ENCODE measurements at regions not wholly inside any gene's neighbourhood (a gene's known extent, or its start where the extent isn't known, plus 50 kb on each side); places are given as distances from the start of the nearest gene placed in this dataset.

DNA sequence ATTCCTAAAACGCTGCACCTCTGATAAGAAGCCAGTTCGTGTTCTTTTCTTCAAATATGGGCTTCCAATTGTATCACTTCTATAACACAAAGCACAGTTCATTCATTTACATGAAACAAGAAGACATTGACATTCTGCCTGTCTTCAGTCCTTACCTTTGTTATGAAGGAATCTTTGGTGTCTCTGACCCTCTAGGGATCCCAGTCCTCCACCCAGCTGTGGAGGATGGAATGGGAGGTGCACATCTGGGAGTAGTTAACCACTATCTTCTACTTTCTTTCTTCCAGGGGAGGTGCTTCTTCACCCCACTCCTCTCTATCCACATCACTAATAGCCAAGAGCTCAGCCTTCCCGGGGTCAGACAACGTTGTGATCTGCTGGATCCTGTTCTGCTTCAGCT lies 233.4 kb downstream of the CDC5L start:
- TF ChIP-seq, protein P1, sequence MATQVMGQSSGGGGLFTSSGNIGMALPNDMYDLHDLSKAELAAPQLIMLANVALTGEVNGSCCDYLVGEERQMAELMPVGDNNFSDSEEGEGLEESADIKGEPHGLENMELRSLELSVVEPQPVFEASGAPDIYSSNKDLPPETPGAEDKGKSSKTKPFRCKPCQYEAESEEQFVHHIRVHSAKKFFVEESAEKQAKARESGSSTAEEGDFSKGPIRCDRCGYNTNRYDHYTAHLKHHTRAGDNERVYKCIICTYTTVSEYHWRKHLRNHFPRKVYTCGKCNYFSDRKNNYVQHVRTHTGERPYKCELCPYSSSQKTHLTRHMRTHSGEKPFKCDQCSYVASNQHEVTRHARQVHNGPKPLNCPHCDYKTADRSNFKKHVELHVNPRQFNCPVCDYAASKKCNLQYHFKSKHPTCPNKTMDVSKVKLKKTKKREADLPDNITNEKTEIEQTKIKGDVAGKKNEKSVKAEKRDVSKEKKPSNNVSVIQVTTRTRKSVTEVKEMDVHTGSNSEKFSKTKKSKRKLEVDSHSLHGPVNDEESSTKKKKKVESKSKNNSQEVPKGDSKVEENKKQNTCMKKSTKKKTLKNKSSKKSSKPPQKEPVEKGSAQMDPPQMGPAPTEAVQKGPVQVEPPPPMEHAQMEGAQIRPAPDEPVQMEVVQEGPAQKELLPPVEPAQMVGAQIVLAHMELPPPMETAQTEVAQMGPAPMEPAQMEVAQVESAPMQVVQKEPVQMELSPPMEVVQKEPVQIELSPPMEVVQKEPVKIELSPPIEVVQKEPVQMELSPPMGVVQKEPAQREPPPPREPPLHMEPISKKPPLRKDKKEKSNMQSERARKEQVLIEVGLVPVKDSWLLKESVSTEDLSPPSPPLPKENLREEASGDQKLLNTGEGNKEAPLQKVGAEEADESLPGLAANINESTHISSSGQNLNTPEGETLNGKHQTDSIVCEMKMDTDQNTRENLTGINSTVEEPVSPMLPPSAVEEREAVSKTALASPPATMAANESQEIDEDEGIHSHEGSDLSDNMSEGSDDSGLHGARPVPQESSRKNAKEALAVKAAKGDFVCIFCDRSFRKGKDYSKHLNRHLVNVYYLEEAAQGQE (IDR thresholded peaks at IDR 0.05; ENCODE audit: low read depth) = no peak
- TF ChIP-seq YY1 (IDR thresholded peaks at IDR 0.05; ENCODE audit: low read depth) = no peak
- no peak for TF ChIP-seq FOXM1 (IDR thresholded peaks at IDR 0.05; ENCODE audit: borderline replicate concordance, low read depth)
- TF ChIP-seq EP300 (IDR thresholded peaks at IDR 0.05; ENCODE audit: borderline replicate concordance) = no peak
- no peak for TF ChIP-seq RAD21 (IDR thresholded peaks at IDR 0.05; ENCODE audit: low read depth)
- TF ChIP-seq, protein P2, sequence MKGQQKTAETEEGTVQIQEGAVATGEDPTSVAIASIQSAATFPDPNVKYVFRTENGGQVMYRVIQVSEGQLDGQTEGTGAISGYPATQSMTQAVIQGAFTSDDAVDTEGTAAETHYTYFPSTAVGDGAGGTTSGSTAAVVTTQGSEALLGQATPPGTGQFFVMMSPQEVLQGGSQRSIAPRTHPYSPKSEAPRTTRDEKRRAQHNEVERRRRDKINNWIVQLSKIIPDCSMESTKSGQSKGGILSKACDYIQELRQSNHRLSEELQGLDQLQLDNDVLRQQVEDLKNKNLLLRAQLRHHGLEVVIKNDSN (IDR thresholded peaks at IDR 0.05) = no peak
- TF ChIP-seq CEBPB (IDR thresholded peaks at IDR 0.05) = no peak
- no peak for TF ChIP-seq CREB1 (IDR thresholded peaks at IDR 0.05; ENCODE audit: low read depth)
- TF ChIP-seq ZBTB7A (IDR thresholded peaks at IDR 0.05; ENCODE audit: low read depth) = no peak
- TF ChIP-seq, protein P3, sequence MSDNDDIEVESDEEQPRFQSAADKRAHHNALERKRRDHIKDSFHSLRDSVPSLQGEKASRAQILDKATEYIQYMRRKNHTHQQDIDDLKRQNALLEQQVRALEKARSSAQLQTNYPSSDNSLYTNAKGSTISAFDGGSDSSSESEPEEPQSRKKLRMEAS (IDR thresholded peaks at IDR 0.05) = no peak
- TF ChIP-seq TEAD4 (IDR thresholded peaks at IDR 0.05) = no peak
- no peak for TF ChIP-seq NFIC (IDR thresholded peaks at IDR 0.05)
- no peak for TF ChIP-seq TAF1 (IDR thresholded peaks at IDR 0.05; ENCODE audit: low read depth)
- no peak for TF ChIP-seq EGR1 (IDR thresholded peaks at IDR 0.05)

DNA sequence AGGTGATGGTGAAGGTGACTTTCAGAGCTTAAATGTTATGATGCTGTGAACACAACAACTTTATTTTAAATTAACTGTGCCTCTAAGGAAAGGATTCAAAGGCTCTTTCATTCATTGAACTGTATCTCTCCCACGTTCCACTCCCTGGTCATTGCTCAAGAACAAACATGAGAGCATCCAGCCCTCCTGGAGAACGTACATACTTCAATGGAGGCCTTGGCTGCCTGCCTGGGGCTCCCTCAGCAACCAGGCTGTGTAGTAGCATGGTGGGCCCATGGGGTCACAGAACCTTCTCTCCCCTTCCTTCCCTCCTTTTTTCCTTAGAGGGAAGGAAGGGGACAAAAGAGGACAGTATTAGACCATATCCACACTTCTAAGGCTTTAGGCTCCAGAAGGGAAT lies 234.3 kb downstream of the CDC5L start:
- no peak for TF ChIP-seq EP300 (IDR thresholded peaks at IDR 0.05; ENCODE audit: borderline replicate concordance)
- no peak for TF ChIP-seq TCF12 (IDR thresholded peaks at IDR 0.05; ENCODE audit: low read depth)
- TF ChIP-seq, protein P2 (IDR thresholded peaks at IDR 0.05) = no peak
- no peak for TF ChIP-seq NFIC (IDR thresholded peaks at IDR 0.05)
- no peak for TF ChIP-seq ZBTB7A (IDR thresholded peaks at IDR 0.05; ENCODE audit: low read depth)
- no peak for TF ChIP-seq CREB1 (IDR thresholded peaks at IDR 0.05; ENCODE audit: low read depth)
- TF ChIP-seq YY1 (IDR thresholded peaks at IDR 0.05; ENCODE audit: low read depth) = no peak
- TF ChIP-seq TEAD4 (IDR thresholded peaks at IDR 0.05) = no peak
- TF ChIP-seq FOXM1 (IDR thresholded peaks at IDR 0.05; ENCODE audit: borderline replicate concordance, low read depth) = no peak
- no peak for TF ChIP-seq TAF1 (IDR thresholded peaks at IDR 0.05; ENCODE audit: low read depth)
- TF ChIP-seq RAD21 (IDR thresholded peaks at IDR 0.05; ENCODE audit: low read depth) = no peak
- no peak for TF ChIP-seq EGR1 (IDR thresholded peaks at IDR 0.05)
- TF ChIP-seq, protein P3 (IDR thresholded peaks at IDR 0.05) = no peak
- TF ChIP-seq, protein P1 (IDR thresholded peaks at IDR 0.05; ENCODE audit: low read depth) = no peak
- no peak for TF ChIP-seq CEBPB (IDR thresholded peaks at IDR 0.05)

DNA sequence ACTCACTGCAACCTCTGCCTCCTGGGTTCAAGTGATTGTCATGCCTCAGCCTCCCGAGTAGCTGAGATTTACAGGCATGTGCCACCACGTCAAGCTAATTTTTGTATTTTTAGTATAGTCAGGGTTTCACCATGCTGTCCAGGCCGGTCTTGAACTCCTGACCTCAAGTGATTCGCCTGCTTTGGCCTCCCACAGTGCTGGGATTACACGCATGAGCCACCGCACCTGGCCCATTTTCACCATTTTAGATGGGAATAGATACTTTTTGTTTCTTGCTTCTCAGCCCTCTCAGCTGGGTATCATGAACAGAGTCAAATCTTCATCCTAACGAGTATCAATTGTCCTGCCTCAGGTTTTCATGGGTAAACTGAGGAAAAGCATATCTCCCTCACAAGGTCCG lies 235.0 kb downstream of the CDC5L start:
- TF ChIP-seq ZBTB7A (IDR thresholded peaks at IDR 0.05; ENCODE audit: low read depth) = no peak
- no peak for TF ChIP-seq CREB1 (IDR thresholded peaks at IDR 0.05; ENCODE audit: low read depth)
- no peak for TF ChIP-seq FOXM1 (IDR thresholded peaks at IDR 0.05; ENCODE audit: borderline replicate concordance, low read depth)
- TF ChIP-seq, protein P1 (IDR thresholded peaks at IDR 0.05; ENCODE audit: low read depth) = no peak
- TF ChIP-seq, protein P2 (IDR thresholded peaks at IDR 0.05) = no peak
- TF ChIP-seq EP300 (IDR thresholded peaks at IDR 0.05; ENCODE audit: borderline replicate concordance) = no peak
- TF ChIP-seq YY1 (IDR thresholded peaks at IDR 0.05; ENCODE audit: low read depth) = no peak
- no peak for TF ChIP-seq TAF1 (IDR thresholded peaks at IDR 0.05; ENCODE audit: low read depth)
- no peak for TF ChIP-seq EGR1 (IDR thresholded peaks at IDR 0.05)
- TF ChIP-seq, protein P3 (IDR thresholded peaks at IDR 0.05) = no peak
- no peak for TF ChIP-seq CEBPB (IDR thresholded peaks at IDR 0.05)
- TF ChIP-seq TEAD4 (IDR thresholded peaks at IDR 0.05) = no peak
- TF ChIP-seq RAD21 (IDR thresholded peaks at IDR 0.05; ENCODE audit: low read depth) = no peak
- TF ChIP-seq NFIC (IDR thresholded peaks at IDR 0.05) = no peak
- no peak for TF ChIP-seq TCF12 (IDR thresholded peaks at IDR 0.05; ENCODE audit: low read depth)
